IMR-90 (cell line): ENCODE measurements at regions not wholly inside any gene's neighbourhood (a gene's known extent, or its start where the extent isn't known, plus 50 kb on each side); places are given as distances from the start of the nearest gene placed in this dataset.

Source experiments
- ATAC-seq: fragments of 200-7000 bp; cut with Tn5 transposase; 2 replicates; pipeline ENCODE4 v1.9.1; 2020; ENCODE audit warnings: low read depth, mild to moderate bottlenecking, moderate library complexity
- BruUV-seq: library from RNA; stranded (reverse); fragments of 400-500 nt; replicated peaks from 2 replicates; lab custom pipeline; 2021; lab: Mats Ljungman, UMichigan
- CTCF ChIA-PET: fragments of 300-600 bp; formaldehyde crosslinking; extraction: SDS; loops from one replicate; lab custom pipeline; 2021; ENCODE audit warnings: antibody characterized with exemption; lab: Yijun Ruan, JAX
- POLR2A ChIA-PET: fragments of 300-600 bp; sonication (Branson Sonifier 250); formaldehyde crosslinking; loops from one replicate; lab custom pipeline; 2022; ENCODE audit warnings: antibody characterized with exemption; ENCODE audit not compliant: unreplicated experiment; lab: Charles Lee
- DNase-seq: peaks from one replicate; pipeline ENCODE4 v3.0.0; 2013
- H2AFZ ChIP-seq: replicated peaks from 2 replicates; pipeline ENCODE3; 2013; ENCODE audit warnings: low read length, mild to moderate bottlenecking; ENCODE audit not compliant: poor library complexity
- H2AK5ac ChIP-seq: 2 replicates; pipeline ENCODE4 v1.6.1; 2013; ENCODE audit warnings: low read depth, low read length, inconsistent platforms
- H2AK9ac ChIP-seq: replicated peaks from 2 replicates; pipeline ENCODE3; 2013; ENCODE audit warnings: mild to moderate bottlenecking, low read depth, low read length, moderate library complexity; ENCODE audit not compliant: poor library complexity
- H2BK120ac ChIP-seq: 2 replicates; pipeline ENCODE4 v1.6.1; 2013; ENCODE audit warnings: low read depth, low read length, inconsistent platforms
- H2BK15ac ChIP-seq: 3 replicates; pipeline ENCODE4 v1.6.1; 2013; ENCODE audit warnings: low read depth, low read length, inconsistent platforms
- H2BK20ac ChIP-seq: 2 replicates; pipeline ENCODE4 v1.6.1; 2013; ENCODE audit warnings: low read depth, mild to moderate bottlenecking, inconsistent platforms, low read length, moderate library complexity
- H2BK5ac ChIP-seq: 2 replicates; pipeline ENCODE4 v1.6.1; 2013; ENCODE audit warnings: mild to moderate bottlenecking, low read depth, low read length, inconsistent platforms; ENCODE audit not compliant: poor library complexity, severe bottlenecking
- H3K14ac ChIP-seq: replicated peaks from 2 replicates; pipeline ENCODE4 v1.6.1; 2013; ENCODE audit warnings: low read depth, low read length, inconsistent platforms
- H3K18ac ChIP-seq: 2 replicates; pipeline ENCODE4 v1.6.1; 2013; ENCODE audit warnings: low read depth, low read length, control low read depth
- H3K23ac ChIP-seq: 2 replicates; pipeline ENCODE4 v1.6.1; 2013; ENCODE audit warnings: low read depth, low read length, inconsistent platforms
- H3K27ac ChIP-seq: 2 replicates; pipeline ENCODE4 v1.5.1; 2013; ENCODE audit warnings: mild to moderate bottlenecking, control low read depth, low read length; ENCODE audit not compliant: insufficient read depth
- H3K27me3 ChIP-seq: 2 replicates; pipeline ENCODE4 v1.6.1; 2013; ENCODE audit warnings: low read length; ENCODE audit not compliant: control insufficient read depth, insufficient read depth
- H3K36me3 ChIP-seq: 2 replicates; pipeline ENCODE4 v1.6.1; 2013; ENCODE audit warnings: low read length, mixed read lengths; ENCODE audit not compliant: control insufficient read depth, insufficient read depth
- H3K4ac ChIP-seq: 2 replicates; pipeline ENCODE4 v1.6.1; 2013; ENCODE audit warnings: low read depth, low read length, inconsistent platforms
- H3K4me1 ChIP-seq: 2 replicates; pipeline ENCODE4 v1.6.1; 2013; ENCODE audit warnings: low read length, mixed read lengths; ENCODE audit not compliant: control insufficient read depth, insufficient read depth
- H3K4me2 ChIP-seq: 2 replicates; pipeline ENCODE4 v1.6.1; 2013; ENCODE audit warnings: low read depth, mild to moderate bottlenecking, control low read depth, low read length, moderate library complexity
- H3K4me3 ChIP-seq: 2 replicates; pipeline ENCODE4 v1.5.1; 2013; ENCODE audit warnings: low read depth, mild to moderate bottlenecking, control low read depth, low read length, moderate library complexity; ENCODE audit not compliant: insufficient read depth
- H3K56ac ChIP-seq: 2 replicates; pipeline ENCODE4 v1.6.1; 2013; ENCODE audit warnings: low read length, inconsistent platforms; ENCODE audit not compliant: insufficient read depth; ENCODE audit errors: extremely low read depth
- H3K79me1 ChIP-seq, 2 experiments: 2 replicates each; pipeline ENCODE4 v1.6.1; 2013; ENCODE audit warnings: low read length in 2 of 2, inconsistent platforms in 1 of 2, low read depth in 1 of 2
- H3K9ac ChIP-seq: 2 replicates; pipeline ENCODE4 v1.6.1; 2013; ENCODE audit warnings: low read depth, low read length, control low read depth
- H3K9me1 ChIP-seq: 2 replicates; pipeline ENCODE4 v1.6.1; 2013; ENCODE audit warnings: low read length, inconsistent platforms; ENCODE audit not compliant: insufficient read depth
- H3K9me3 ChIP-seq: 2 replicates; pipeline ENCODE4 v1.6.1; 2013; ENCODE audit warnings: low read length; ENCODE audit not compliant: control insufficient read depth, insufficient read depth
- H4K20me1 ChIP-seq: 2 replicates; pipeline ENCODE4 v1.6.1; 2013; ENCODE audit warnings: low read length, inconsistent platforms; ENCODE audit not compliant: insufficient read depth
- H4K5ac ChIP-seq: 2 replicates; pipeline ENCODE4 v1.6.1; 2013; ENCODE audit warnings: mild to moderate bottlenecking, low read depth, low read length, control low read depth
- H4K8ac ChIP-seq, 2 experiments: 2 replicates each; pipeline ENCODE4 v1.6.1; 2013; ENCODE audit warnings: low read depth in 2 of 2, low read length in 2 of 2, control low read depth in 1 of 2, inconsistent platforms in 1 of 2
- H4K91ac ChIP-seq: 2 replicates; pipeline ENCODE4 v1.6.1; 2013; ENCODE audit warnings: low read depth, low read length, inconsistent platforms; ENCODE audit not compliant: insufficient read depth
- CEBPB ChIP-seq: IDR thresholded peaks from 2 replicates; pipeline ENCODE4 v1.6.1; 2012; ENCODE audit warnings: low read depth, low read length, improper control_type of control experiment
- FOS ChIP-seq: fragments of 150-350 bp; IDR thresholded peaks from 2 replicates; pipeline ENCODE4 v1.6.1; 2016; ENCODE audit warnings: low read depth, low read length
- MAFK ChIP-seq: IDR thresholded peaks from 2 replicates; pipeline ENCODE4 v1.6.1; 2012; ENCODE audit warnings: low read depth, low read length, improper control_type of control experiment
- NFE2L2 ChIP-seq: fragments of 150-350 bp; IDR thresholded peaks from 2 replicates; pipeline ENCODE4 v1.6.1; 2016; ENCODE audit warnings: low read depth, mild to moderate bottlenecking, low read length
- SMC3 ChIP-seq: fragments of 150-350 bp; IDR thresholded peaks from 2 replicates; pipeline ENCODE4 v1.6.1; 2016; ENCODE audit warnings: low read depth, mild to moderate bottlenecking, antibody characterized with exemption, low read length, moderate library complexity
- WGBS, 2 experiments: methylation state at CpG; one replicate each; pipeline versions ENCODE4 v1.1.5 to v1.1.7; 2013; ENCODE audit warnings: missing lambda C conversion rate in 2 of 2; ENCODE audit not compliant: insufficient read length in 1 of 2; ENCODE audit errors: extremely low coverage in 2 of 2; 5-methylcytosine and 5-hydroxymethylcytosine counted together
- dilution Hi-C: fragments of 300-500 bp; cut with HindIII; formaldehyde crosslinking; loops from one replicate; pipeline ENCODE4 v1.14.3; 2018; ENCODE audit warnings: low sequenced_read_pairs; ENCODE audit not compliant: unreplicated experiment
- in situ Hi-C: fragments of 300-500 bp; cut with MboI; formaldehyde crosslinking; loops from 3 replicates; pipeline ENCODE4 v1.14.3; 2019; ENCODE audit warnings: low sequenced_read_pairs, inconsistent platforms, mixed read lengths
- intact Hi-C: fragments of 100-400 bp; cut with micrococcal nuclease; formaldehyde crosslinking; loops from 2 replicates; pipeline ENCODE4 v1.10.0; 2022

DNA sequence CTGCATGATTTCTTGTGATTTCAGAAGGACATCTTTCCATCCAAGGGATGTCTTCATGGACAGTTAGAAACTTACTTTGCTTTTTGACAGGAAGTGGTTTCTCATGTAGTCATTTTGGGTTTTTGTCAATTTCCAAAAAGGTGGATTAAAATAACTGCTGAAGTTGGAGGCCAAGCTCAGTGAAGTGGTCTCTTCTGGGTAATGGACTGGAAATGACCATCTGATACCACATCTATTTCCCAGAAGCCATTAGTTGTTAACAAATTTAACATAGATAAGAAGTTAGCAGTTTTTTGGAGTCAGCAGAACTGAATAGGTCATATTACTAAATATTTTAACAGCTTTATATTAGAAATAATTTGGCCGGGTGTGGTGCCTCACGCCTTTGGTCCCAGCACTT lies 86.2 kb upstream of the MYO10 start:
- peak overlapping the region; percentile 98 for H2BK5ac ChIP-seq
- in situ Hi-C loops (no loop called here), intact Hi-C loops (loop anchor here (5.0 kb wide), 2 partner anchors 95 to 110 kb away; no protein-coding TSS in a partner anchor), dilution Hi-C loops (no loop called here)
- H2BK120ac ChIP-seq: peak overlapping the region; percentile 95
- H2AK9ac ChIP-seq: no peak overlapping the region
- no peak for ATAC-seq
- ChIA-PET CTCF (interaction anchor here (1.1 kb wide), 1 partner anchor 27 kb away, joined by 3 read pairs; no protein-coding TSS in a partner anchor), POLR2A (no interaction called here)
- no peak overlapping the region for H3K56ac ChIP-seq
- H3K27ac ChIP-seq: peak overlapping the region; percentile 85
- H3K27me3 ChIP-seq: no peaks in the 10 kb centered on the region
- H3K79me1 ChIP-seq: peaks cover 0 to 22% of the 10 kb centered on the region in 2 experiments; a peak in 2 of 4 replicates
- WGBS, 2 experiments: no CpG with 5 or more reads among the region's 2 CpGs
- H3K36me3 ChIP-seq: no peaks in the 10 kb centered on the region
- peaks cover 22% of the 10 kb centered on the region for H3K4me1 ChIP-seq
- H3K4me2 ChIP-seq: peak overlapping the region; percentile 49; the same call in 1 of the 2 replicates
- peak overlapping the region; percentile 80 for H3K18ac ChIP-seq
- H2AK5ac ChIP-seq: peak overlapping the region; percentile 95
- no peak for DNase-seq
- H3K4ac ChIP-seq: peak overlapping the region; percentile 86
- H4K91ac ChIP-seq: peak overlapping the region; percentile 81
- peak overlapping the region; percentile 61; the same call in 1 of the 2 replicates for H3K14ac ChIP-seq
- H3K23ac ChIP-seq: peak overlapping the region; percentile 74; the same call in 1 of the 2 replicates
- TF ChIP-seq NFE2L2: no peak
- TF ChIP-seq FOS: no peak
- no peak for TF ChIP-seq CEBPB
- TF ChIP-seq SMC3: no peak
- no peak for TF ChIP-seq MAFK
- BruUV-seq: no TSS peak
- peak overlapping the region; percentile 94 for H2BK20ac ChIP-seq
- peak overlapping the region; percentile 79; the same call in 2 of the 3 replicates for H2BK15ac ChIP-seq
- no peak overlapping the region for H3K4me3 ChIP-seq
- no peak overlapping the region for H2AFZ ChIP-seq
- H3K9me1 ChIP-seq: peaks cover 8% of the 10 kb centered on the region
- no peaks in the 10 kb centered on the region for H3K9me3 ChIP-seq
- peak overlapping the region; percentile 18 to 38; a peak in 3 of 4 replicates for H4K8ac ChIP-seq
- H4K5ac ChIP-seq: peak overlapping the region; percentile 57; the same call in 1 of the 2 replicates
- H4K20me1 ChIP-seq: no peaks in the 10 kb centered on the region
- no peak overlapping the region; the same call in 1 of the 2 replicates for H3K9ac ChIP-seq
